ENCODE measurements at regions not wholly inside any gene's neighbourhood (a gene's known extent, or its start where the extent isn't known, plus 50 kb on each side); places are given as distances from the start of the nearest gene placed in this dataset.
"Not testable (repeated sequence)": the region's sequence is repeated elsewhere in the genome, so short reads cannot be mapped to it uniquely, and the experiment has no call there.

DNA sequence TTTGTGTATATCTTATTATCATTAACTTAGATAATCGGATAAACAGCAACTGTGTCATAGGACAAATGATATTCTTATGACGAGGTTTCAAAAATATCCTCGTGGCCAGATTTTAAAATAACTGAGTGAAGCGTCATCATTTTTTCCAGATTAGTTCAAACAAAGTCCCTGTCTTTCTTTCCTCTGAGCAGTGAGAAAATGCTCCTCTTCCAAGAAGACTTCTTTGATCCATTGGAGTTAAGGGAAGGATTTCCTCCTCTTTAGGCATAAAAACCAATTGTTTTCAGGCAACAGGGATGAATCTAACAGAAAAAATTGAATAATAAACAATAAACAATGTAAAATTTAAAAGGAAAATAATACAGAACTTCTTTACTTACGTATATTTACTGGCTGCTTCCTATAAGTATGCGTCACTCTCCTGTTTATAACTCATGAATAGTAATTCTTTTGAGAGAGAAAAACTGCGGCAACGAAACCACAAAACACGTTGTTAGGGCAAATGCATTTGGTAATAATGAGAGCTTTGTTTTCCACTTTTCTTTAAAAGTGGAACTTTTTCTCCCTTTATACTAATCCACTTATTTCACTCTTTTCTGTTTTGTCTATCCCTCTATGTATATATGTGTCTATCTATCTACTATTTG, 419.4 kb upstream of the ONECUT1 start:
- no peak for DNase-seq

DNA sequence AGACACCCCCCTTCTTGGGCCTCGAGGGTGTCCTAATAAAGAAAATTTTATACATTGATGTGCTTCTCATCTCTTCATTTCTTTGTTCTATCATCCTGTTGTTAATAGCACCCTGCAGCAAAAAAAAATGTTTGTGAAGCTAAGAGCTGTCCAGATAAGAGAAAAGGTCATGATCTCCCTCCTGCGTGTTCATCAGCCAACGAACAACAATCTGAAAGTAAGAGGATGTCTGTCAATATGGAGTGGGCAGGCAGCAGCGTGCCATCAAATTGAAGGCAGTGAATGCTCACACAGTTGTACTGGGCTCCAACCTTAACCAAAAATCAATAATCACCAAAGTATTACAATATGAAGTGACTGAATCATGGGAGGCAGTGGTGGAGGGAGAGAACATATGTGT, 418.6 kb upstream of the ONECUT1 start:
- no peak for DNase-seq

DNA sequence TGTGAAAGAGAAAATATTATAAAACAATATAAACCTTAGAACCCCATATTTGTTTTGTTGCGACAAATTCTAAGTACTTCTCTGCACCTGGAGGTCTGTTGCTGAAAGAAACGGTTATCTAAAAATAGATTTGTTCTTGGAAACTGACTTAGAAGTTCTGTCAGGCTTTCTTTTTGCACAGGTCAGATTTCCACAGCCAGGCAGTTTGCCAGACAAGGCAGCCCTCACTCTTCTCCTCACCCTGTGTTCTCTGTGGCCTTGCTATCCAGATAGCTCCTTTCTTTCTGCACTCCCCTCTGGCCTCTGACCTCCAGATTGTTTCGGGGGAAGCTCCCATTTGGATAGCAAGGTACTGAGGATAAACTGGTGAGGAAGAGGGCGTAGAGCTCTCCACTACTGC, 413.3 kb upstream of the ONECUT1 start:
- no peak for DNase-seq

DNA sequence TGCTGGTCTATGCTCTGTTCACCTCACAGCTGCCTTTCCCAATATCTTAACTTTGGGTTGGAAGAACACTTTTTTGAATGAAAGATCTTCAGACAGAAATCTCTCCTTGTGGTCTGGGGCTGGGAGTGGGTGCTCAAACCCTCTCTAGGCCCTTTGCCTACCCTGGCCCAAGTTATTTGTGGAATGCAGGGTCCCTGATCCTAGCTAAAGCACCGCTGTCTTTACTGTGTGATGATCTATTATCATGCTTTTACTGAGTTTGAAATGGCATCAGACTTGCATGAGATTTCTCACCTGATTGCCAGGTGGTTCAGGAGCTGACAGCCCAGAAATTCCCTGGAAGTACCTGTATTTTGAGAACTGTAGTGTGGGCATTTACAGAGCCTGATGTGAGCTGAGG, 412.7 kb upstream of the ONECUT1 start:
- no peak for DNase-seq

DNA sequence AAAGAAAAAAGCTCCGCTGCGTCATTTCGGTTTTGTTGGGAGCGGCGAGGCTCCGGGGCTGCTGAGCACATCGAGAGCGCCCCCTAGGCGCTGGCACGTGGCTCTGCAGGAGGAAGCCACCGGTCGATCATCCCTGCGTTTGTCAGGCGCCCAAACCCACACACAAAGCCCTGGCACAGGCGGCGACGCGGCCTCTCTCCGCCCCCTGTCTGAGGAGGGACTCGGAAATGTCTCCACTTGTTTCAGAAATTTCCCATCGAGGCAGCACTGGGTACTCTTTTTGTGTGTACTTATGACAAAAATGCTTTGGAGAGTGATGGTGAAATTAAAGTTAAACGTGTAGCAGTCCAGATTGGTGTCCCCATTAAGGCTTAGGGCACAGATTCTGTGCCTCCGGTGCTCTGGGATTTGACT, 407.3 kb upstream of the ONECUT1 start:
- peak; percentile 45 for DNase-seq

DNA sequence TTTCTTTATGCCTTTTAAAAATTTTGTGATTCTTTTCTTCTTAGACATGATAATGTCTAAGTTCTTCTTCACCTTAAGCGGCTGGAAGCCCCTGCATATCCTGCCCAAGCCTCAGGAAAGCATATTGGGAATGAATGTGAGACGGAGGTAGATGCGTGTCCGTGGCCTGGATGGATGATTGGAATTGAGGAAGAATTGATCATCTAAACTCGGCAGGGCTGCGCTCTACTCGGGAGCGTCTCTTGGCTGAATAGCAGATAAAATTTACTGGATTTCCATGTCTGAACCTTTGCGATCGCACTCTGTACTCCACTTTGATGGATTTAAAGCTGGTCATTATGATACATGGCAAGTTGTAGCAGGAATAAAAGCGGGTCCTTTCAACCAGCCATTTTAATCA, 406.7 kb upstream of the ONECUT1 start:
- DNase-seq: no peak

DNA sequence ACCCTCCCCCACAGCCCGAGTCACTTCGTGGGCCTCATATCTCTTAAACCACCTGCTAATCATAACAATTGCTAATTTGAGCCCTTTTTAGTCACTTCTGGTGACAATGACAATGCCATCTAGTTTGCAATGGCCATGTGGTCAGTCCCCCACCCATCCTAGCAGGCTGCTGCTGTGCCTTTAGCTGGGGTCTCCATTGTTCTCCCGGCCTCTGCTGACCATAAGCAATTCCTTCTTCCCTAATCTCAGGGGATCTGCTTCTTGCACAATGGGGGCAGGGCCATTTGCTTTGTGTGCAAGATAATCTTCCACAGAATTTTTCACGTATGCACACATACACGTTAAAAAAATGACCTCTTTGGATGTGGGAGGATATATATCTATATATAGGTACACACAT, 406.1 kb upstream of the ONECUT1 start:
- DNase-seq: no peak

DNA sequence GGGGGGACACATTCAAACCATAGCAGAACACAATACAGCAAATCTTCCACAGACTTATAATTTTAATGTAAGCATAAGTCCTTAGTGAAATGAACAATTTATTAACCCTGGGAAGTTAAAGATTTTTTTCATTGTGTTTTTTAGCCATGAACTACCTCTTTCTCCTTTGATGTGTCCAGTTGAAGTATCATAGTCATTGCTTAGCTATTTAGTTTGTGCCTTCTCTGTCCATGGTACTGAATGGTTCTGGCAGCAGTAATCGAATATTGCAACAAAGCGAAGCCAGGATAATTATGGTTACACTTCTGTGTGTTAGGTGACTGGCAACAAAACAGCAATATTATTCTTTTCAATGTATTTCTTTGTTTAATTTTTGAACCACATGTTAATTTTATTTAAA, 403.0 kb upstream of the ONECUT1 start:
- DNase-seq: no peak

DNA sequence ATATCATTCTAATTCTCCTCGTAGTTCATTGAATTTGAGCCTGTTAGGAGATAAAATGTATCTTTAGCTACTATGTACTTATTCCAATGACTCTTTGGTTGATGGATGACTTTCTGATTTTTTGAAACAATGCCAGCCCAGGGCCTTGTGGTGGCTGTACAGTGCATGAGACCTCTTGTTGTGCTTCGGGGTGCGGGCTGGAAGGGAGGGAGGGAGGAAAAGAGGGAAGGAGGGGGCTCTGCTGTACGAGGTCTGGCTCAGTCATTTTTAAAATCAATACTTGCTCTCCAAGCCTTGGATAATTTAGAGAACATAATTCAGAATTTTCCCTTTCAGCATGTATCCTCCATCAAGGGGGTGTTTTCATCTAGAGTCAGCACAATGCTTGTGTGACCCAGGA, 399.7 kb upstream of the ONECUT1 start:
- no peak for DNase-seq

DNA sequence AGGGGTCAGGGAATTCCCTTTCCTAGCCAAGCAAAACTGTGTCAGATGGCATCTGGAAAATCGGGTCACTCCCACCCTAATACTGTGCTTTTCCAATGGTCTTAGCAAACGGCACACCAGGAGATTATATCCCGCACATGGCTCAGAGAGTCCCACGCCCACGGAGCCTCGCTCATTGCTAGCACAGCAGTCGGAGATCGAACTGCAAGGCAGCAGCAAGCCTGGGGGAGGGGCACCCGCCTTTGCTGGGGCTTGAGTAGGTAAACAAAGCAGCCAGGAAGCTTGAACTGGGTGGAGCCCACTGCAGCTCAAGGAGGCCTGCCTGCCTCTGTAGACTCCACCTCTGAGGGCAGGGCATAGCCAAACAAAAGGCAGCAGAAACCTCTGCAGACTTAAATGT, 393.3 kb upstream of the ONECUT1 start:
- not testable (repeated sequence) for DNase-seq

DNA sequence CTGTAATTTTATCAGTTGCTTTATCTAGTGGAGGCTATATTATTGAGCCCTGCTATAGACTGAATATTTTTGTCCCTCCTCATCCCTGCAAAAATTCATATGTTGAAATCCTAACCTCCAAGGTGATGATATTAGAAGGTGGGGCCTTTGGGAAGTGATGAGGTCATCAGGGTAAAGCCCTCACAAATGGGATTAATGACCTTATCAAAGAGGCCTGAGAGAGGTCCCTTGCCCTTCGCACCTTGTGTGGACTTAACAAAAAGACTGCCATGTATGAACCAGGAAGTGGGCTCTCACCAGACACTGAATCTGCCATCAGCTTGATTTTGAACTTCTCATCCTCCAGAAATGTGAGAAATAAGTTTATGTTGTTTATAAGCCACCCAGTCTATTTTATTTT, 381.4 kb upstream of the ONECUT1 start:
- DNase-seq: no peak

DNA sequence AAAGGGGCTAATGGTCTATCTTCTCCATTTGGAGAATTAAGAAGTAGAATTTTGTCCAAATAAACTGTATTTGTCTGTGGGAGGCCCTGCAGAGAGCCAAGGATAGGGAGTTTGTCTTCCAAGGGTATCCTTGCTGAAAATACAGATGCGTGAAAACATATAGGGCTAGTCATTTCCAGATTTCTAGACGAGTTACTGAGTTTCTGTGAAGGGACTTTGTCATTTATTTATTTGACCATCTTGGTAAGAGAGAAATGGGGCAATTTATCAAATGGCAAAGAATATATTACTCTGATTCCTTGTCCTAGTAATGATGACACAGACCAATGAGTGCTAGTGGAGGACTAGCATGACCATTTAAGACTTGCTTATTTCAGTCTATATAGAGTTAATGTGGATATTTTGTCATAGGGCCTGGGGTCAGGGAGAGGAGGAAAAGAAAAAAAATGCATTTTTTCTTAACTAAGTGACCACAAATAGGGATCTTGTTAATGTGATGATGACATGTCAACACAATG, 376.6 kb upstream of the ONECUT1 start:
- no peak for DNase-seq

DNA sequence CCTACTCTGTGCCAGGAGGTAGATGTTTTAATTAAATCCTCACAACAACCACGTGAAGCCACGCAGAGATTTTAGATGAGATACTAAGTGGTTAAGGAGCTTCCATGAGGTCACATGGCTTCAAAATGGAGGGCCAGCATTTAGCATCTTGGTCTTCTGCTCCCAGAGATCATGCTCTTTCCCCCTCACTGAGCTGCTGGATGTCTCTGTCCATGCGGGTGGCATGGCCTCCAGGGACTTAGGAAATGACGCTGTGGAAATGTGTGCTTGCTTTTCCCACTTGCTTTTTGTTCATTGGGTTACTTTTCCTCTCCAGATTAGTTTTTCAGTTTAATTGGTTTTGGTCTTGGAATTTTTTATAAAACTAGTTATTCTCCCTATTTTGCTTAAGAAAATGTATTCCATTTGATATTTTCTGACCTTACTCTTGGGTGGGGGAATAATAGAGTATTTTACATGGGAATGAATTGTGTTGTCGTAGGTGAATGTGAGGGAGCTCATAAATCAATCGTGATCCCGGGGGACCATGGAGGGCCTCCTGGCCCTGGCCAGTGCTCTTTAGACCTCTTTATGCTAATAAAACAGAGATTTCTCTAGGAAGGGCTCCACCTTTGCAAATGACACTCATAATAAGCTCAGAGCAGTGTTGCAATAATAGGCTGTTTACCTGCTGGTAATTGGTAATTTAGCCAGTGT, 376.0 kb upstream of the ONECUT1 start:
- DNase-seq: no peak

DNA sequence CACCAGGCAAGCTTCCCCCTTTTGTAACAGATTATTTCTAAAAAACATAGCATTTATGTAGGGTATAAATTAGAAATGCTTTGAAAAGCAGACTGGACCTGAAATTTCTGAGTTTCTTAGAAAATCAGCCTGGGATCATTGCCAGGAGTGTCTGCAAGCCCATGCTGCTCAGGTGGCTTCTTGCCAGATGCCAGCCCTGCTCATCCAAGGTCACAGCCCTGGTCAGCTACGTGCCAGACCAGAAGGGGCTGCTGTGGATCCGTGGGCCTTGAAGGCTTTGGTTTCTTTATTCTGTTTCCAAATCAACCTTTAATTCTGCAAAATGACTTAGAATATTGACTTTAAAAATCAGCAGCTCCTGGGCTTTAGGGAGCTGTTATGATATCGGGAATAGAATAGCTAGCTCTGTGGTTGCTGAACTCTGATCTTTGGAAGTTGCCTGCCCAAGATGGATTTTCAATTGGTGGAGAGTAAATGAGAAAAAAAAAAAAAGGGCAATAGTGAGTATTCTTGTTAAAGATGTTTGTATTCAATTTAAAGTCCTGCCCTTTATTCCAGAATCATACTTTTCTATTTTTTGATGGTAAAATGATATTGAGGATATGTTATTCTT, 370.1 kb upstream of the ONECUT1 start:
- DNase-seq: no peak

DNA sequence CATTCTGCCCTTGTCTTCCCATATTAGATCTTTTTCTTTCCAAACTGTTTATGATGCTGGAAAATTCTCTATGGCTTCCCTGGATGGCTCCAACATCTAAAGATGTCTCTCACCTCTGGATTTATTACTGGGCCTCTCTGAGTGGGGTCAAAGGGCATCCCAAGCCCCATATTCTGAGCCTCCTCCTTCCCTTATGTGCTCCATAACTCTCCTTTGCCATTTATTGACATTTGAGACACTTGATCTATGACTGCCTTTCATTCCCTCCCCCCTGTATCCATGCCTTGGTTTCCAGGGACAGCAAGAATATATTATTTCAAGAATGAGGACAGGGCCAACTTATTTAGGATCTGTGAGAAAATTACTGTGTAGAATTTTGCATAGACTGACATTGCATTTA, 369.3 kb upstream of the ONECUT1 start:
- DNase-seq: no peak

DNA sequence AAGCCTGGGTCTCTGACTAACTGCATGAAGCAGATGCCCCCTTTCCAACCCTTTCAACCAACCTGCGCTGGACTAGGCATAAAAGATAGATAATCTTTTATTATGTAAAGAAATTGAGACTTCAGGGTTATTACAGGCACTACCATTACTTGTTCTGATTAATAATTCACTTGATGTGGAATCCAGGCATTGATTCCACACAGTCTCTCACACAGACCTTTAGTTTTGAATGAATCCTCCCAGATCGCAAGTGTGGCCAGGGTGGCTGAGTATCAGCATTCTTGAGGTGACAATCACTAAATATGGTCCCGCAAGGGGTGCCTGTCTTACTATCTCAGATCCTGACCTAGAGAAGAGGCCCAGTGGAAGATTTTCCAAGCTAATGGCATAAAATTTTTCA, 368.9 kb upstream of the ONECUT1 start:
- DNase-seq: no peak

DNA sequence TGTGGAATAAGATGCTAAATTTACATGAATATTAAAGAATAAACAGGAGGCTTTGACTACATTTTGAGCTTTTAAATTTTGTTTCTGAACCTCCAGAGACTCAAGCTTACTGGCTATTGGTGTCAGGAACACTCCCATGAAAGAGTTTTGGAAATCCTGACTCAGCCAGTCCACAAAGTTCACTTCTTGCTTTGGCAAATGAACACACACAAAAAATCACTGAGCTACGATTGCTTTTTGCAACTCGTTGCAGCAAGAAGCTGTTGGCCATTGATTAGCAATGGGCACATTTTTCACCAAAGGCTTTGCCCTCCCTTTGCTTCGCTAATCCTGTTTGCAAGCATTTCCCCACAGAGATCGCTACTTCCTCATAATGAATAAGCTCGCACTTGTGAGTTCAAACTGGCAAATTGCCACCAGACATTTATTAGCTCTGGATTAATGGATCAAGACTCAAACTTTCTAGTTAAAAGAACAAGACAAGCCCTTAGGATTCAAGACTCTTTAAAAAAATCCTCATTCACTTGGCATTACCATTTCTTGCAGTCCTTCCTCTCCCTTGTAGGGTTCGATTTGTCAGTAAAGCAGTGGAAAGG, 343.2 kb upstream of the ONECUT1 start:
- DNase-seq: no peak

DNA sequence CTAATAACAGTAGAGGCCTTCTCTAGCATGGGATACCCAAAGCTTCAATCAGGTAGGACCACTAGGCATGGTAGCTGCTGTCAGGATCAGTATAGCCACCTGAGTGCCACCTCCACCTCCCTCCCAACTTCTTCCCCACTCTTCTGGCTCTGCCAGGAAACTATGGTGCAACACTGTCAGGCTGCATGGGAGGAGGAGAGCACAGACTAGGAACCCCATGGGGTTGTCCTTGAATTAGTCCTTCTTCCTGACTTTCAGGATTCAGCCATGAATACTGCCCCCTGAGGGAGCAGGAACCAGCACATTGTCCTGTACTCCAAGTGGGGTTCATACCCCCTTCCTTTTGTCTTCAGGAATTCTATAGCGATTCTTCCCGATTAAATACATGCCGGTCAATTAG, 340.8 kb upstream of the ONECUT1 start:
- DNase-seq: no peak

DNA sequence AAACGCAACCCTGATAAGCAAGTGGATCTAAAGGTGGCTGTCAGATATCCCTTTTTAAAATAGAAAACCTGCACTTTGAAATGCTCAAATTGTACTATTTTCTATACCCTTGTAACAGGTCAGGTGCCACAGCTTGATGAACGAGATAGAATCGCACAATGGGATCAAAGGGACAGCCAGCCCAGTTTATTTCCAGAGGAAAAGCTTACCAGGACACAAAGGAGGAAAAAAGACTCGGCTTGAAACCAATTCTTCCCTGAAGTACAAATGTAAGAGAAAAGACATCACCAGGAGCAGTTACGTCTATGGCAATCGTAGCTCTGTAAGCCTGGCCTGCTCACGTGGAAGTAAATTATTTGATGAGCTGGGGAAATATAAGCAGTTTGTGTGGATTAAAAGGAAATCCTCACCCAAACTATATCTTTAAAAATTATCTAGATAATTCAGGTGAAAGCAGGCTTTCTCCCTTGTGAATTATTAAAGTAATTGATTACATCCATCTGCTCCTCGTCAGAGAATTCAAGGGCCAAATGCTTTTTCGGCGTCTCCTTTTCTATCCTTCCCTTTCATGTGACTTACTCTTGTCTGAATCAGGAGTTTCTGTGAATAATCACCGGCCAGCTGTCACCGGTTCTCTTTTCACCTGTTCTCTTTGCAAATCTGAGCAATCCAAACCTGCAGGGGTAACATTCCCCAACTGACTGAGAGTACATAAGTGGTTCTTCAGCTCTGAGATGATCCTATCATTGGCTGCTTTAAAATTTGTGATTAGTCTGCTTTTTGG, 339.2 kb upstream of the ONECUT1 start:
- no peak for DNase-seq

DNA sequence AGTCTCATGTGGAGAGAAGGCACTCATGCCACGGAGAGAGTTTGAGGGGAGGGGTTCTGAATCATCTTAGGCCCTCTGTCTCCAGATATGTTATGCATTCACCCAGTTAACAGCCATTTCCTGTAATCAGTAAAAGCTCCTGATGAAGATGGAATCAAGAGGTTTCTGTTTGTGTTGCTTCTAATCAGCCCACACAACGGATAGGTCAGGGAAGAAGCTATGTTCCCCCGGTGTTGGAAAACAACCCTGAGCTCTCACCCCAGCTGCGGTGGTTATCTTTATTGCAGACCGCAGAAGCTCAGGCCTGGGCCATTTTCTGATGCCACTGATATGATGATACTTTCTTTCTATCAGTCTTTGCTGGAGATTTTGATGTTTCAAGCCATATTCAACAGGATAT, 338.5 kb upstream of the ONECUT1 start:
- DNase-seq: no peak

DNA sequence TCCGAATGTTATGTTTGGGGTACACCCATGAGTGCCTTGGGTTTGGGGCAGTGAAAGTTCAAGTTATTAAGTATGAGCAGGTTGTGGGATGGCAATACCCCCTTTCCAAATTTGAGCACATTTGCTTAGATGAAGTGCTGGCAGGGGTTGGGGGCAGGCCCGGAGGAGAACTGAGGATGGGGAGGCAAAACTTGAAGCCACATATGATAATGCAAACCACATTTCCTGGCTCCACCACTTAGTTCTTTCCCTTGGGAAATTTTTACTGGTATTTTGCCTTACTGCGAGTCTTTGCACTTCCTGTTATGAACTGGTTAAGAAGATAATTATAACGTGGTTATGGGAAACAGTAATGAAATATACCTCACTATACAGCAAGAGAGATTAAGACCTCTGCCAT, 336.0 kb upstream of the ONECUT1 start:
- no peak for DNase-seq

DNA sequence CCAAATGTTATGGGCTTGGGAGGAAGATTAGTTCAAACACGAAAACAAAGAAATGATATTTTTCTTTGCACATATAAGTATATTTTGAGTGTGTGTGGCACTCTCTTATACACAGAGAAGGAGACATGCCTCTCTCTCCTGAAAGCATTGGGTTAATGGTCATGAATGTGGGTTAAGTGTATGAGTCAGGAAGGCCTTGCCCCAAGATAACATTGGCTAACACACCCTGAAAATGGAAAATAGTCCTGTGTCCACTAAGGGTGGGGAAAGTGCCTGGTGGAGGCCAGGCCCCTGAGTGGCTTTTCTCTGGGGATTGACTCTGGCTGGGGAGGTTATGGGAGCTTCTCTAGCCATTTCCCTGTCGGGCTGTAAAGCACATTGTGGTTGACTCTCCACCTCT, 332.7 kb upstream of the ONECUT1 start:
- no peak for DNase-seq

DNA sequence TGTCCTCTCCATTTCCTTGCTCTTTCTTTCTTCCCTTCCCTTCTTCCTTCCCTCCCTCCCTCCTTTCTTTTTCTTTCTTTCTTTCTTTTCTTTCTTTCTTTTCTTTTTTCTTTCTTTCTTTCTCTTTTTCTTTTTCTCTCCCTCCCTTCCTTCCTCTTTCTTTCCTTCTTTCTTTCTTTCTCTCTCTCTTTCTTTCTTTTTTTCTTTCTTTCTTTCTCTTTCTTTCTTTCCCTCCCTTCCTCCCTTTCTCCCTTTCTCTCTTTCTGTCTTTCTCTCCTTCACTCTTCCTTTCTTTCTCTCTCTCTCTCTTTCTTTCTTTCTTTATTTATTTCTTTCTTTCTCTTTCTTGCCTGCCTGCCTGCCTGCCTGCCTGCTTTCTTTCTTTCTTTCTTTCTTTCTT, 326.8 kb upstream of the ONECUT1 start:
- DNase-seq: not testable (repeated sequence)
